ENCODE measurements at regions not wholly inside any gene's neighbourhood (a gene's known extent, or its start where the extent isn't known, plus 50 kb on each side); places are given as distances from the start of the nearest gene placed in this dataset.

- Mint-ChIP-seq H3K27me3 (peaks cover 10% of the 10 kb centered on the region), H3K9me3 (ENCODE audit: insufficient read depth) (no peaks in the 10 kb centered on the region), H3K27ac (no peak overlapping the region), H3K4me3 (no peak overlapping the region), H3K4me1 (no peaks in the 10 kb centered on the region)
- H4K20me1 ChIP-seq (ENCODE audit: control insufficient read depth, insufficient read depth, low read length, poor library complexity, severe bottlenecking), result no peaks in the 10 kb centered on the region
- peaks cover 0 to 7% (median 2%) of the 10 kb centered on the region in 4 experiments for H3K27me3 ChIP-seq (replicated peaks in 1 of 4; ENCODE audit: control extremely low read depth in 1 of 4, control insufficient read depth in 3 of 4, insufficient read depth in 4 of 4, low read length in 3 of 4)
- H3K9me3 ChIP-seq (ENCODE audit: control extremely low read depth in 1 of 3, control insufficient read depth in 2 of 3, insufficient read depth in 1 of 3, low read length in 2 of 3), result no peaks in the 10 kb centered on the region
- no peak overlapping the region for H2AFZ ChIP-seq (ENCODE audit: insufficient read depth, low read depth, low read length, poor library complexity, severe bottlenecking)
- CTCF ChIA-PET, result no interaction called here
- no CpG with 5 or more reads among the region's 3 CpGs for WGBS (ENCODE audit: insufficient coverage)
- DNase-seq (no peak), ATAC-seq (ENCODE audit: low read depth) (no peak)
- no peaks in the 10 kb centered on the region for H3K36me3 ChIP-seq (replicated peaks in 1 of 2; ENCODE audit: control extremely low read depth in 1 of 2, control insufficient read depth in 1 of 2, extremely low read depth in 1 of 2, insufficient read depth in 2 of 2, low read length in 1 of 2)
- no peak overlapping the region for H3K9ac ChIP-seq (ENCODE audit: low read length)
- POLR2A ChIA-PET, result no interaction called here
- H3K27ac ChIP-seq (ENCODE audit: low read length in 2 of 2), result no peak overlapping the region
- no peak overlapping the region for H3K4me2 ChIP-seq (replicated peaks; ENCODE audit: low read depth, low read length, poor library complexity, severe bottlenecking)
- no peaks in the 10 kb centered on the region for H3K79me2 ChIP-seq (ENCODE audit: control insufficient read depth, insufficient read depth, low read length)
- no peak overlapping the region for H3K4me3 ChIP-seq (ENCODE audit: control extremely low read depth in 1 of 5, extremely low read depth in 1 of 5, insufficient read depth in 1 of 5, low read depth in 2 of 5, low read length in 4 of 5)
- no peaks in the 10 kb centered on the region for H3K4me1 ChIP-seq (ENCODE audit: control insufficient read depth in 2 of 2, insufficient read depth in 2 of 2, low read length in 2 of 2)
- TF ChIP-seq CTCF (IDR thresholded peaks at IDR 0.05) (no peak), EZH2 (IDR thresholded peaks at IDR 0.05; ENCODE audit: borderline replicate concordance, insufficient read depth, low read depth, low read length, poor library complexity, severe bottlenecking) (no peak)
- intact Hi-C loops (cut with micrococcal nuclease), result no loop called here
Observed at GRCh38 chr14:55835985-55836384, 256.0 kb downstream of the KTN1 start.

- H3K4me3 Mint-ChIP-seq, result no peak overlapping the region
- Histone ChIP-seq H4K20me1 (ENCODE audit: control insufficient read depth, insufficient read depth, low read length, poor library complexity, severe bottlenecking) (no peaks in the 10 kb centered on the region), H3K9ac (ENCODE audit: low read length) (no peak overlapping the region), H3K27ac (ENCODE audit: low read length in 2 of 2) (no peak overlapping the region), H3K27me3 (replicated peaks in 1 of 4; ENCODE audit: control extremely low read depth in 1 of 4, control insufficient read depth in 3 of 4, insufficient read depth in 4 of 4, low read length in 3 of 4) (peaks cover 0 to 7% (median 2%) of the 10 kb centered on the region in 4 experiments), H3K4me1 (ENCODE audit: control insufficient read depth in 2 of 2, insufficient read depth in 2 of 2, low read length in 2 of 2) (no peaks in the 10 kb centered on the region), H3K9me3 (ENCODE audit: control extremely low read depth in 1 of 3, control insufficient read depth in 2 of 3, insufficient read depth in 1 of 3, low read length in 2 of 3) (no peaks in the 10 kb centered on the region), H3K79me2 (ENCODE audit: control insufficient read depth, insufficient read depth, low read length) (no peaks in the 10 kb centered on the region), H3K4me3 (ENCODE audit: control extremely low read depth in 1 of 5, extremely low read depth in 1 of 5, insufficient read depth in 1 of 5, low read depth in 2 of 5, low read length in 4 of 5) (no peak overlapping the region), H3K4me2 (replicated peaks; ENCODE audit: low read depth, low read length, poor library complexity, severe bottlenecking) (no peak overlapping the region), H2AFZ (ENCODE audit: insufficient read depth, low read depth, low read length, poor library complexity, severe bottlenecking) (no peak overlapping the region), H3K36me3 (replicated peaks in 1 of 2; ENCODE audit: control extremely low read depth in 1 of 2, control insufficient read depth in 1 of 2, extremely low read depth in 1 of 2, insufficient read depth in 2 of 2, low read length in 1 of 2) (no peaks in the 10 kb centered on the region)
- H3K27me3 Mint-ChIP-seq, result peaks cover 10% of the 10 kb centered on the region
- DNase-seq, result no peak
- no peak overlapping the region for H3K27ac Mint-ChIP-seq
- ATAC-seq (ENCODE audit: low read depth), result no peak
- ChIA-PET CTCF (no interaction called here), POLR2A (no interaction called here)
- intact Hi-C loops (cut with micrococcal nuclease), result no loop called here
- whole genome bisulfite sequencing (ENCODE audit: insufficient coverage), result 100% methylated on average over 1 of the region's 1 CpG
- TF ChIP-seq EZH2 (IDR thresholded peaks at IDR 0.05; ENCODE audit: borderline replicate concordance, insufficient read depth, low read depth, low read length, poor library complexity, severe bottlenecking) (no peak), CTCF (IDR thresholded peaks at IDR 0.05) (no peak)
- no peaks in the 10 kb centered on the region for H3K9me3 Mint-ChIP-seq (ENCODE audit: insufficient read depth)
- no peaks in the 10 kb centered on the region for H3K4me1 Mint-ChIP-seq
Observed at GRCh38 chr14:55837467-55837866, 257.5 kb downstream of the KTN1 start.

Measured in B cell (primary cell).